ENCODE measurements at regions not wholly inside any gene's neighbourhood (a gene's known extent, or its start where the extent isn't known, plus 50 kb on each side); places are given as distances from the start of the nearest gene placed in this dataset.

DNA sequence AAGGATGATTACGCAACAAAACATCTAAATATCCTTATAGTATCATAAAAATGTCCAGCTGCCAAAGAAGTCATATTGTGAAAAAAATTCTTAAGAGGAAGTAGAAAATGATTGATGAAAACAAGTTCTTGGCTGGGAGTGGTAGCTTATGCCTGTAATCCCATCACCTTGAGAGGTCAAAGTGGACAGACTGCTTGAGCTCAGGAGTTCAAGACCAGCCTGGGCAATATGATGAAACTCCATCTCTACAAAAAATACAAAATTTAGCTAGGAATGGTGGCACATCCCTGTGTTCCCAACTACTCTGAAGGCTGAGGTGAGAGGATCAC lies 577.6 kb downstream of the KLHL13 start:
- no TSS peak for BruUV-seq (replicated peaks)
- Histone ChIP-seq H3K36me3 (ENCODE audit: insufficient read depth, low read length, poor library complexity, severe bottlenecking) (no peaks in the 10 kb centered on the region), H3K4me3 (ENCODE audit: low read depth, low read length, poor library complexity, severe bottlenecking) (no peak overlapping the region), H3K4me1 (ENCODE audit: insufficient read depth, low read length, poor library complexity, severe bottlenecking) (no peaks in the 10 kb centered on the region), H3K9me3 (ENCODE audit: low read depth, low read length, poor library complexity, severe bottlenecking) (no peaks in the 10 kb centered on the region), H3K27me3 (replicated peaks; ENCODE audit: insufficient read depth, low read depth, low read length, poor library complexity) (no peaks in the 10 kb centered on the region), H3K27ac (ENCODE audit: low read depth, low read length, poor library complexity, severe bottlenecking) (no peak overlapping the region)
- CTCF ChIA-PET: no interaction called here
- POLR2A ChIA-PET (ENCODE audit: low non-redundant PET): no interaction called here
- DNase-seq (ENCODE audit: low spot score): no peak
- TF ChIP-seq EZH2 (IDR thresholded peaks at IDR 0.05; ENCODE audit: borderline replicate concordance, low read depth, low read length, poor library complexity, severe bottlenecking): no peak
- TF ChIP-seq CTCF (conservative IDR thresholded peaks at IDR 0.05; ENCODE audit: low read depth, low read length): no peak
- intact Hi-C loops (cut with micrococcal nuclease; ENCODE audit: unreplicated experiment): no loop called here

- H3K27ac ChIP-seq (ENCODE audit: low read depth, low read length, poor library complexity, severe bottlenecking): no peak overlapping the region
- H3K4me3 ChIP-seq (ENCODE audit: low read depth, low read length, poor library complexity, severe bottlenecking): no peak overlapping the region
- intact Hi-C loops (cut with micrococcal nuclease; ENCODE audit: unreplicated experiment): no loop called here
- no peaks in the 10 kb centered on the region for H3K27me3 ChIP-seq (replicated peaks; ENCODE audit: insufficient read depth, low read depth, low read length, poor library complexity)
- H3K9me3 ChIP-seq (ENCODE audit: low read depth, low read length, poor library complexity, severe bottlenecking): no peaks in the 10 kb centered on the region
- CTCF ChIA-PET: no interaction called here
- TF ChIP-seq EZH2 (IDR thresholded peaks at IDR 0.05; ENCODE audit: borderline replicate concordance, low read depth, low read length, poor library complexity, severe bottlenecking) (no peak), CTCF (conservative IDR thresholded peaks at IDR 0.05; ENCODE audit: low read depth, low read length) (no peak)
- no peaks in the 10 kb centered on the region for H3K4me1 ChIP-seq (ENCODE audit: insufficient read depth, low read length, poor library complexity, severe bottlenecking)
- H3K36me3 ChIP-seq (ENCODE audit: insufficient read depth, low read length, poor library complexity, severe bottlenecking): no peaks in the 10 kb centered on the region
- peak; percentile 27 for DNase-seq (ENCODE audit: low spot score)
- POLR2A ChIA-PET (ENCODE audit: low non-redundant PET): no interaction called here
- BruUV-seq (replicated peaks): no TSS peak
Observed at GRCh38 chrX:117538178-117539089, 578.2 kb downstream of the KLHL13 start.

DNA sequence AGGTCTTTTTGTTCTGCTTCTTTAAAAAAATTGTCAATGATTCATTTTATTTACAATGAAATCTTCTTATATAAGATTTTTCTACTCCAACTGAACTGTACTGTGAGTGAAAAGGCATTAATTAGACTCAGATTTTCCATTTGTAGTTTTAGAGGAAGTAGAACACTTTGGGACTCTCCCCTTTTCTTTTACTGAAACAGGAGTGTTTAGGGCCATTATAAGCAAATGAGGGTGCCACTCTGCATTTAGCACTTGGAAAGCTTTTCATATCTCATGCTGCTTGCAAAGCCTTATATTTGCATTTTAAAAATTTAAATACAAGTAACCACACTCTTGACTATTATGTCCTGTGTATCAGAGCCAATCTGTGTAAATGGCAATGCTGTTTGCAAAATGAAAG lies 584.3 kb downstream of the KLHL13 start:
- H3K27ac ChIP-seq (ENCODE audit: low read depth, low read length, poor library complexity, severe bottlenecking): no peak overlapping the region
- no peak overlapping the region for H3K4me3 ChIP-seq (ENCODE audit: low read depth, low read length, poor library complexity, severe bottlenecking)
- DNase-seq (ENCODE audit: low spot score): no peak
- ChIA-PET POLR2A (ENCODE audit: low non-redundant PET) (no interaction called here), CTCF (no interaction called here)
- intact Hi-C loops (cut with micrococcal nuclease; ENCODE audit: unreplicated experiment): no loop called here
- no peaks in the 10 kb centered on the region for H3K27me3 ChIP-seq (replicated peaks; ENCODE audit: insufficient read depth, low read depth, low read length, poor library complexity)
- no peaks in the 10 kb centered on the region for H3K9me3 ChIP-seq (ENCODE audit: low read depth, low read length, poor library complexity, severe bottlenecking)
- no peak for TF ChIP-seq EZH2 (IDR thresholded peaks at IDR 0.05; ENCODE audit: borderline replicate concordance, low read depth, low read length, poor library complexity, severe bottlenecking)
- TF ChIP-seq CTCF (conservative IDR thresholded peaks at IDR 0.05; ENCODE audit: low read depth, low read length): no peak
- BruUV-seq (replicated peaks): no TSS peak
- H3K4me1 ChIP-seq (ENCODE audit: insufficient read depth, low read length, poor library complexity, severe bottlenecking): no peaks in the 10 kb centered on the region
- no peaks in the 10 kb centered on the region for H3K36me3 ChIP-seq (ENCODE audit: insufficient read depth, low read length, poor library complexity, severe bottlenecking)

Measured in A673 (cell line).